ENCODE measurements at regions not wholly inside any gene's neighbourhood (a gene's known extent, or its start where the extent isn't known, plus 50 kb on each side); places are given as distances from the start of the nearest gene placed in this dataset.
"Not testable (repeated sequence)": the region's sequence is repeated elsewhere in the genome, so short reads cannot be mapped to it uniquely, and the experiment has no call there.

GRCh38 chr7:106523482-106523881 is 137.5 kb downstream of the CCDC71L start:
- no peak for DNase-seq (ENCODE audit: low read depth, low spot score)

GRCh38 chr7:106522696-106523095 is 138.3 kb downstream of the CCDC71L start:
- no peak for DNase-seq (ENCODE audit: low read depth, low spot score)

- no peak for DNase-seq (ENCODE audit: low read depth, low spot score)
Observed at GRCh38 chr7:106521541-106521940, 139.4 kb downstream of the CCDC71L start.

- no peak for DNase-seq (ENCODE audit: low read depth, low spot score)
Observed at GRCh38 chr7:106520962-106521514, 139.9 kb downstream of the CCDC71L start.

- no peak for DNase-seq (ENCODE audit: low read depth, low spot score)
Observed at GRCh38 chr7:106518967-106519366, 142.0 kb downstream of the CCDC71L start.

- DNase-seq (ENCODE audit: low read depth, low spot score): no peak
Observed at GRCh38 chr7:106518239-106518638, 142.7 kb downstream of the CCDC71L start.

- no peak for DNase-seq (ENCODE audit: low read depth, low spot score)
Observed at GRCh38 chr7:106517508-106517907, 143.4 kb downstream of the CCDC71L start.

GRCh38 chr7:106515321-106515720 is 145.6 kb downstream of the CCDC71L start:
- no peak for DNase-seq (ENCODE audit: low read depth, low spot score)

- DNase-seq (ENCODE audit: low read depth, low spot score): no peak
Observed at GRCh38 chr7:106514881-106515280, 146.1 kb downstream of the CCDC71L start.

GRCh38 chr7:106512217-106512616 is 148.7 kb downstream of the CCDC71L start:
- DNase-seq (ENCODE audit: low read depth, low spot score): no peak

- DNase-seq (ENCODE audit: low read depth, low spot score): no peak
Observed at GRCh38 chr7:106504645-106505044, 156.3 kb downstream of the CCDC71L start.

GRCh38 chr7:106504207-106504606 is 156.8 kb downstream of the CCDC71L start:
- DNase-seq (ENCODE audit: low read depth, low spot score): no peak

- no peak for DNase-seq (ENCODE audit: low read depth, low spot score)
Observed at GRCh38 chr7:106503626-106504025, 157.3 kb downstream of the CCDC71L start.

GRCh38 chr7:106501605-106502580 is 159.1 kb downstream of the CCDC71L start:
- DNase-seq (ENCODE audit: low read depth, low spot score): no peak

GRCh38 chr7:106499897-106500296 is 161.1 kb downstream of the CCDC71L start:
- DNase-seq (ENCODE audit: low read depth, low spot score): no peak

GRCh38 chr7:106498005-106498404 is 163.0 kb downstream of the CCDC71L start:
- not testable (repeated sequence) for DNase-seq (ENCODE audit: low read depth, low spot score)

- DNase-seq (ENCODE audit: low read depth, low spot score): no peak
Observed at GRCh38 chr7:106493041-106493731, 167.8 kb downstream of the CCDC71L start.

GRCh38 chr7:106488465-106488864 is 172.5 kb downstream of the CCDC71L start:
- no peak for DNase-seq (ENCODE audit: low read depth, low spot score)

GRCh38 chr7:106487892-106488291 is 173.1 kb downstream of the CCDC71L start:
- DNase-seq (ENCODE audit: low read depth, low spot score): no peak

GRCh38 chr7:106486331-106486730 is 174.6 kb downstream of the CCDC71L start:
- DNase-seq (ENCODE audit: low read depth, low spot score): no peak

- no peak for DNase-seq (ENCODE audit: low read depth, low spot score)
Observed at GRCh38 chr7:106485919-106486318, 175.0 kb downstream of the CCDC71L start.

- no peak for DNase-seq (ENCODE audit: low read depth, low spot score)
Observed at GRCh38 chr7:106485031-106485551, 175.9 kb downstream of the CCDC71L start.

Data from activated naive CD8-positive, alpha-beta T cell treated with anti-CD3 and anti-CD28 coated beads, Interleukin-2, amount 50 U/mL, for 16 hours (primary cell).